Prostate gland (tissue), 2 donors: ENCODE measurements at regions not wholly inside any gene's neighbourhood (a gene's known extent, or its start where the extent isn't known, plus 50 kb on each side); places are given as distances from the start of the nearest gene placed in this dataset.

ENCODE experiments used
- DNase-seq: peaks from one replicate; pipeline ENCODE4 v3.0.0-alpha.2; 2019; ENCODE audit warnings: low spot score
- H3K27ac ChIP-seq, 2 donors: fragments of 200-600 bp; sonication (generic); 2 replicates each; pipeline ENCODE4 v1.5.1; 2017 to 2019
- H3K27me3 ChIP-seq: fragments of 200-600 bp; sonication (generic); replicated peaks from 2 replicates; pipeline ENCODE4 v1.5.1; 2019; ENCODE audit not compliant: insufficient read depth
- H3K36me3 ChIP-seq, 2 donors: fragments of 200-600 bp; sonication (generic); 1 replicate in 1 of 2; 2 replicates in 1 of 2; pipeline versions ENCODE4 v1.5.1 to v1.8.1; 2017 to 2019
- H3K4me1 ChIP-seq: fragments of 200-600 bp; sonication (generic); replicated peaks from 2 replicates; pipeline ENCODE4 v1.5.1; 2019
- H3K4me3 ChIP-seq, 2 donors: fragments of 200-600 bp; sonication (generic); 2 replicates each; pipeline ENCODE4 v1.5.1; 2017 to 2019
- H3K9me3 ChIP-seq: fragments of 200-600 bp; sonication (generic); 2 replicates; pipeline ENCODE4 v1.5.1; 2017
- CTCF ChIP-seq, 4 experiments: fragments of 200-600 bp in 2 of 4; fragments of 450-650 bp in 2 of 4; sonication (generic) in 2 of 4; IDR thresholded peaks; 1 replicate in 3 of 4; 2 replicates in 1 of 4; pipeline ENCODE4 v1.5.1; 2016 to 2019; ENCODE audit warnings: antibody characterized with exemption in 4 of 4, mild to moderate bottlenecking in 2 of 4, moderate library complexity in 2 of 4
- POLR2A ChIP-seq: fragments of 450-650 bp; IDR thresholded peaks from one replicate; pipeline ENCODE4 v1.6.1; 2016; ENCODE audit warnings: antibody characterized with exemption, mild to moderate bottlenecking
- POLR2AphosphoS5 ChIP-seq: sonication (generic); formaldehyde crosslinking; IDR thresholded peaks from one replicate; pipeline ENCODE4 v1.6.1; 2017; ENCODE audit warnings: antibody characterized with exemption
- WGBS: methylation state at CpG from one replicate; pipeline ENCODE4 v1.1.5; 2018; 5-methylcytosine and 5-hydroxymethylcytosine counted together
- intact Hi-C: fragments of 100-400 bp; cut with DNase I; formaldehyde crosslinking; loops from one replicate; pipeline ENCODE4 v1.14.2; 2022

GRCh38 chr19:28555317-28555716 is 657.6 kb downstream of the UQCRFS1 start:
- Histone ChIP-seq H3K27me3 (no peaks in the 10 kb centered on the region), H3K4me3 (no peak overlapping the region), H3K4me1 (no peaks in the 10 kb centered on the region), H3K36me3 (no peaks in the 10 kb centered on the region), H3K9me3 (no peaks in the 10 kb centered on the region), H3K27ac (no peak overlapping the region)
- DNase-seq: no peak
- intact Hi-C loops: no loop called here
- 71% methylated on average over 5 of the region's 5 CpGs for WGBS
- TF ChIP-seq CTCF (IDR thresholded peaks at IDR 0.05) (no peak), POLR2AphosphoS5 (no peak), POLR2A (no peak)

- no peak for DNase-seq
- H3K4me3 ChIP-seq: no peak overlapping the region
- intact Hi-C loops: no loop called here
- WGBS: 80% methylated on average over 4 of the region's 4 CpGs
- no peak overlapping the region for H3K27ac ChIP-seq
- no peaks in the 10 kb centered on the region for H3K9me3 ChIP-seq
- H3K27me3 ChIP-seq: no peaks in the 10 kb centered on the region
- no peaks in the 10 kb centered on the region for H3K4me1 ChIP-seq
- no peaks in the 10 kb centered on the region for H3K36me3 ChIP-seq
- TF ChIP-seq CTCF (IDR thresholded peaks at IDR 0.05): no peak
- no peak for TF ChIP-seq POLR2AphosphoS5
- no peak for TF ChIP-seq POLR2A
Measured at GRCh38 chr19:28554321-28555091, 658.4 kb downstream of the UQCRFS1 start.

GRCh38 chr19:28553764-28554163 is 659.2 kb downstream of the UQCRFS1 start:
- Histone ChIP-seq H3K4me3 (no peak overlapping the region), H3K4me1 (no peaks in the 10 kb centered on the region), H3K27me3 (no peaks in the 10 kb centered on the region), H3K27ac (no peak overlapping the region), H3K9me3 (no peaks in the 10 kb centered on the region), H3K36me3 (no peaks in the 10 kb centered on the region)
- intact Hi-C loops: no loop called here
- TF ChIP-seq CTCF (IDR thresholded peaks at IDR 0.05) (no peak), POLR2A (no peak), POLR2AphosphoS5 (no peak)
- 88% methylated on average over 2 of the region's 2 CpGs for WGBS
- no peak for DNase-seq

GRCh38 chr19:28553005-28553404 is 659.9 kb downstream of the UQCRFS1 start:
- no peak for DNase-seq
- no peaks in the 10 kb centered on the region for H3K36me3 ChIP-seq

More at GRCh38 chr19:28553005-28553404, 659.9 kb downstream of the UQCRFS1 start:
- Histone ChIP-seq H3K4me3 (no peak overlapping the region), H3K27ac (no peak overlapping the region), H3K9me3 (no peaks in the 10 kb centered on the region), H3K4me1 (no peaks in the 10 kb centered on the region), H3K27me3 (no peaks in the 10 kb centered on the region)
- intact Hi-C loops: no loop called here
- WGBS: 80% methylated on average over 5 of the region's 5 CpGs
- TF ChIP-seq POLR2AphosphoS5: no peak
- TF ChIP-seq POLR2A: no peak
- TF ChIP-seq CTCF (IDR thresholded peaks at IDR 0.05): no peak
